Choroid plexus epithelial cell (primary cell): ENCODE measurements at regions not wholly inside any gene's neighbourhood (a gene's known extent, or its start where the extent isn't known, plus 50 kb on each side); places are given as distances from the start of the nearest gene placed in this dataset.

Experiments
- DNase-seq: peaks from one replicate; pipeline ENCODE4 v3.0.0-alpha.2; 2010; ENCODE audit warnings: low read depth
- H3K4me3 ChIP-seq: 2 replicates; pipeline ENCODE4 v1.5.1; 2011; ENCODE audit warnings: low read depth, mild to moderate bottlenecking, control low read depth, low read length, moderate library complexity
- CTCF ChIP-seq: conservative IDR thresholded peaks from 2 replicates; pipeline ENCODE4 v1.5.1; 2011; ENCODE audit warnings: low read depth, mild to moderate bottlenecking, control low read depth, inconsistent platforms, low read length, moderate library complexity

GRCh38 chr13:78830508-78830907, 171.6 kb upstream of the OBI1 start:
- no peak overlapping the region for H3K4me3 ChIP-seq
- DNase-seq = no peak
- no peak for TF ChIP-seq CTCF

GRCh38 chr13:78829821-78830220, 170.9 kb upstream of the OBI1 start:
- TF ChIP-seq CTCF = no peak
- no peak overlapping the region for H3K4me3 ChIP-seq
- DNase-seq = no peak

- H3K4me3 ChIP-seq = no peak overlapping the region
- no peak for TF ChIP-seq CTCF
- no peak for DNase-seq
These were observed 168.5 kb upstream of the OBI1 start for GRCh38 chr13:78827471-78827870.

- no peak overlapping the region for H3K4me3 ChIP-seq
- DNase-seq = no peak
- no peak for TF ChIP-seq CTCF
These were observed 168.0 kb upstream of the OBI1 start for GRCh38 chr13:78826936-78827335.

GRCh38 chr13:78826312-78826711, 167.4 kb upstream of the OBI1 start:
- no peak overlapping the region for H3K4me3 ChIP-seq
- TF ChIP-seq CTCF = no peak
- DNase-seq = no peak

- H3K4me3 ChIP-seq = no peak overlapping the region
- TF ChIP-seq CTCF = no peak
- DNase-seq = no peak
These were observed 161.6 kb upstream of the OBI1 start for GRCh38 chr13:78820541-78820940.

- DNase-seq = no peak
- no peak for TF ChIP-seq CTCF
- H3K4me3 ChIP-seq = no peak overlapping the region
These were observed 157.6 kb upstream of the OBI1 start for GRCh38 chr13:78816592-78816991.
